AML-193 (cell line): ENCODE measurements at regions not wholly inside any gene's neighbourhood (a gene's known extent, or its start where the extent isn't known, plus 50 kb on each side); places are given as distances from the start of the nearest gene placed in this dataset.
"Not testable (repeated sequence)": the region's sequence is repeated elsewhere in the genome, so short reads cannot be mapped to it uniquely, and the experiment has no call there.

Experiments
- DNase-seq, 2 experiments: peaks; one replicate each; lab custom pipeline; 2025; lab: John Stamatoyannopoulos, UW

DNA sequence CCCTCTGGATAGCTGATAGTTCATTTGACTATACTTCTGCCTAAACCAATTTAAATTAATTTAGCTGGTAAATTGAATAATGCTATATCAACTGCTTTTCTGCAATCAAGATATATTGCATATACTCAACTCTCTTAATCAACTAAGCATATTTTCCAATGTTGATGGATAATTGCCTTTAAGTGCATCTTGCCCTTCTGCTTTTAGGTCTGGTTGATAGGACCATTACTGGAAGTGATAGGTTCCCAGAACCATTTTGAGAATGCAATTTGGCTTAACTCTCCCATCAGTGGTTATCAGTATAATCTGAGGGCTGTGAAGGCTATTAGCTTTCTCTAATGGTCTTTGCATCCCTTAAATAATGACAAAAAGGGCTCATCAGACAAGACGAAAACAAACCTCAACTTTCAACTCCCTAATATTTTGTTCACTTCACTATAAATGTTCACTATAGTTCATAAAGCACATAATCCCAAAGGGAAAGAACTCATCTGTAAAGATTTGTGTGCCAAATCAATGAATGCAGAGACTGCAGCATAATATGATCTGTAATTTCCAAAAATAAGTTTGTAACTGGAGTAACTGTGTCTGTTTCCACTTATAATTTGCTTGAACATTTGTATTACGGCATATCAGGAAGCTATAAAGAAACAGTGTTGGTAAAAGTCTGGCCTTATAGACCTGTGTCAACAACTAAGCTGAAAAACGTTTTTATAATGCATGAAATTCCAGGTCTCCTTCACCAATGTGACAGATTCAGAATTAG is 273.6 kb downstream of the FBXO8 start:
- DNase-seq, result no peak

DNA sequence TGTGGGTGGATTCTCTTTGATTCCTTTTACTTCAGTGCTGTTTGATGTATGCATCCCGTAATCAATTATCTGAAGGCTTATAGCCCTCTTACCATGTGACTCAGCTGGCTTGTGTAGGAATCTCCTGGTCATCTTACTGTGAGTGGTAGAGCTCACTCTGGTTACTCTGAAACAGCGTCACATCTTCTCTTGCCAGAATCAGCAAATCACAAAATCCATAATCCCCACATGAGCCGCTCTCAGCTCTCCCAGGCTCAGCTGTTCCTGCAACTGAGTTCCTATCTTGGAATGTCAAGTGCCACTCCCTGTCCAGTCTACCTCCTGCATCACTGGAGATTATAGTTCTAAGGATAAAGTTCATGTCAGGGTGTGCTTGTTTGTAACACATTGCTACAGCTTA is 278.0 kb downstream of the FBXO8 start:
- no peak for DNase-seq

GRCh38 chr4:173998471-173999144 is 284.9 kb downstream of the FBXO8 start:
- DNase-seq, result peak; percentile 33 to 52

GRCh38 chr4:173995779-173996178 is 287.7 kb downstream of the FBXO8 start:
- not testable (repeated sequence) for DNase-seq

- no peak for DNase-seq
Measured at GRCh38 chr4:173991814-173992213, 291.7 kb downstream of the FBXO8 start.

DNA sequence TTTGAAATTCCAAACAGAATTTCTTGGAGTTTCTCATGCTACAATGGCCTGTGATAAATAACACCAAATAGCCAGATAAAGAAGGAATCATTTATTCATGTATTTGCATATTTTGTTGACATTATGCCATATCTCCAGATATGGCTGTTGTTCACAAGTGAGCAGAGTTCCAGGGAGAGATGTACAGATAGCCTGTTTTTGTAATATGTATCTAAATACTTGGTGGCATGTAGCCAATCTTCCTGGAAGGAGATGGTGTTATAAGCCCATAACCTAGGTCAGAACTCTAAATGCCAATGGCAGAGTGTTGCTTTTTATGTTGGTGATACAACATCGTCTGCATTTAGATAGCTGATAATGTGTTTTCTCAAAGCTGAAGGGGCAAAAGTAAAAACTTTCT is 292.2 kb downstream of the FBXO8 start:
- DNase-seq, result no peak

- no peak for DNase-seq
Measured at GRCh38 chr4:173990869-173991210, 292.6 kb downstream of the FBXO8 start.

GRCh38 chr4:173990126-173990868 is 293.2 kb downstream of the FBXO8 start:
- peak; percentile 29 to 33 for DNase-seq

DNA sequence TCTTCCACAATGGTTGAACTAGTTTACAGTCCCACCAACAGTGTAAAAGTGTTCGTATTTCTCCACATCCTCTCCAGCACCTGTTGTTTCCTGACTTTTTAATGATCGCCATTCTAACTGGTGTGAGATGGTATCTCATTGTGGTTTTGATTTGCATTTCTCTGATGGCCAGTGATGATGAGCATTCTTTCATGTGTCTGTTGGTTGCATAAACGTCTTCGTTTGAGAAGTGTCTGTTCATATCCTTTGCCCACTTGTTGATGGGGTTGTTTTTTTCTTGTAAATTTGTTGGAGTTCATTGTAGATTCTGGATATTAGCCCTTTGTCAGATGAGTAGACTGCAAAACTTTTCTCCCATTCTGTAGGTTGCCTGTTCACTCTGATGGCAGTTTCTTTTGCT is 319.9 kb downstream of the FBXO8 start:
- DNase-seq, result not testable (repeated sequence)

GRCh38 chr4:173960398-173960797 is 323.1 kb downstream of the FBXO8 start:
- no peak for DNase-seq

DNA sequence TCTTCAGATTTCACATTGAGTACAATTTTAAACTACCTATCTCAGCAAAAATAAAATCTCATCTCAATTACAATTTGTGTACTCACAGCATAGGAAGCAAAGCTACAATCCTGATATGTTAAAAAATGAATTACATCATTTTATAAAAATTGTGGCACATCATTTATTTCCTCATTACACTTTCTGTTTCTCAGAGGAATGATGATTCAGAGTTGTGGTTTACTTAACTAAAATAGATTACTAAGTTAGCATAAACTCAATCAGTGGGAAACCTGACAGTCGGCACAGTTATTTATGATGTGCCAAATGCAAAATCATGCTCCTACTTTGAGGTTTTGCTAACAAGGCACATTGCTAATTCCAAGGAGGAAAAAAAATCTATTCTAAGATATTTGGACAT is 325.0 kb downstream of the FBXO8 start:
- DNase-seq, result no peak

- no peak for DNase-seq
Measured at GRCh38 chr4:173943547-173943946, 339.9 kb downstream of the FBXO8 start.

- DNase-seq, result no peak
Measured at GRCh38 chr4:173940146-173940545, 343.3 kb downstream of the FBXO8 start.

DNA sequence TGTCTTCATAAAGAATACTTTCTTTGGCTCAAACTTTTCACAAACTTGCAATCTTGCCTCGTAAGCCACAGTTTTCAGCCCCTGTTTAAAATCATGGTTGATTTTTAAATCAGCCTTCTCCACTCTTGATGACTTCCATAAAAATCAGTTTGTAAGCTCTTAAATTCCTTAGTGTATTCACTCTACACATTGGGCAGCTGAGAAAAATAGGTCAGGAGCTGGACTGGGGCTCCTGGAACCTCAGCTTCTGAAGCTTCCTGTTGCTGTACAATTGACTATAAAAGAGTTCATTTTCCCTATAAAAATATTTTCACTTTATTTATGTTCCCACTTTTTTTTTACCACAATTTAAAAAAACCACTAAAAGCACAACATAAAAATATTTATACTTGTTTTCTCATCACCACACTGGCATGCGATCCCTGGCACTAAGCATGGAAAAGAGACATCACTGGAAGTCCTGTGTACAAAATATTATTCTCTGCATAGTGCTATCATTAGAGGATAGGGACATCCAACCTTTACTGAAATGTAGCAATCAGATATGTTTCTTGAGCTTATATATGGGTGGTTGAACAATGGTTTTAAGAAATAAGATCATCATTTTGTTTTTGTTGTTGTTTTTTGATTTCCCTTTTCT is 345.7 kb downstream of the FBXO8 start:
- no peak for DNase-seq

DNA sequence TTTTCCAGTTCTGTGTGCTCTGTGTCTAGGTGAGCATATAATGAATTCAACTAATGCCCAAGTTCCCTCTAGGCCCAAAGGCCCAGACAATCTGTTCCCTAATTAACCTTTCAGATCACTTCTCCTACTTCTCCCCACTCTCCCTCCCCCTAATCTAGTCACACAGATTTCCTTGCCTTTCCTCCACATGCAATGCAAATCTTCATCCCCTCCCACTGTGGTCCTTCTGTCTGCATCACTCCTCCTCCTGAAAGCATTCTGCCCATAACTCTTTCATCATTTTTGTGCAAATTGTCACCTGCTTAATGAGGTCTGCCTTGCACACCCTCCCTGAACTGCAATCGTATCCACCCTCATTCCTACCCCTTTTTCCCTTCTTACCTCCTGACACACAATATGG is 346.6 kb downstream of the FBXO8 start:
- no peak for DNase-seq

DNA sequence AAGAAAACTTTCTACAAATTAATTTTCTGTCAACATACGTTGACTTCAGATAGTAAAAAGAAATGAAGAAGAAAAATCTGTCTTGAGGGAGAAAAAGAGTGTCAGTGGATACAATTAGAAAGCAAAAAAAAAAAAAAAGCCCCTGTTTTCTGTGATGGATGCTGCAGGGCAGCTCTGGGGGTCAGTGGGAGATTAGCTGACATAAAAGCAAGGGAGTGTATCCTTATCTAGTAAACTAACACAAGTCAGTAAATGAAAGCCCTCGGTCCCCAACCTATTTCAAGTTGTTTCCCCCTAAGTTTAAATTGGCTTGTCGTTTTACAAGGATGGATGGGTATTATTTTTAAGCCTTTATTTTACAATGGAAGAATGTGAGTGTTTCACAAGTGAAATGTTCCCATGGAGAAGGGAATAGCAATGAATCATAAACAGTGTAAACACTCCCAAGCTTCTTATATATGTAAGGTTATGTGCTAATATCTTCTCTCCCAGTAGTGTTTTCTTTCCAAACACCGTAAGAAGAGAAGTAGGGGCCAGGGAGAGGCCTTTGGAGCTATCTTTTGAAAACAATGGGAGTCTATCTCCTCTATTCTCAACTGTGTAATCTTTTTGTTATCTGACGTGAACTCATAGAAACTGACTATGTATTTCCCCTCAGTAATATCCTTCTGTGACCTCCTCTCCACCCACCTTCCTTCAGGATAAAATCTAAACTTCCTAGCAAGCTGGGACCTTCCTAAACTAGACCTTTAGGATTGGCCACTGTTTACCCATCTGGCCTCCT is 347.7 kb downstream of the FBXO8 start:
- DNase-seq, result no peak

GRCh38 chr4:173934933-173935620 is 348.4 kb downstream of the FBXO8 start:
- no peak for DNase-seq

DNA sequence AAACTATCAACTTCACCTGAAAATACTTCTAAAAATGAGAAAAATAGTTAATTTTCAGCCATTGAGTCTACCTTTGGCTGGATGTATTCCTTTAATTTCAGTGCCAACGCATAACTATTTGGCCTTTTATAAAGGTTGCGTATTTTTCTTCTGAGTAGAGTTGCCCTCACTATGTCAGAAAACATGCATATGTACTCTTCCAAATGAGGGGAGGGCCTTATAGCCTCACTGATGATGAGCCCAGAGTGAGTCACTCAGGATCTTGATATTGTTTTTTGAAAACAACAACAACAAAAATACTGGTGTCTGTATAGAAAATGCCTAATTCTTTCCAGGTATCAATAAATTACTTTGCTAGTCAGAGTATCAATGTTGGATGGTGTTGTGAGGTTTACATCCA is 349.3 kb downstream of the FBXO8 start:
- no peak for DNase-seq

GRCh38 chr4:173932701-173933100 is 350.8 kb downstream of the FBXO8 start:
- no peak for DNase-seq

DNA sequence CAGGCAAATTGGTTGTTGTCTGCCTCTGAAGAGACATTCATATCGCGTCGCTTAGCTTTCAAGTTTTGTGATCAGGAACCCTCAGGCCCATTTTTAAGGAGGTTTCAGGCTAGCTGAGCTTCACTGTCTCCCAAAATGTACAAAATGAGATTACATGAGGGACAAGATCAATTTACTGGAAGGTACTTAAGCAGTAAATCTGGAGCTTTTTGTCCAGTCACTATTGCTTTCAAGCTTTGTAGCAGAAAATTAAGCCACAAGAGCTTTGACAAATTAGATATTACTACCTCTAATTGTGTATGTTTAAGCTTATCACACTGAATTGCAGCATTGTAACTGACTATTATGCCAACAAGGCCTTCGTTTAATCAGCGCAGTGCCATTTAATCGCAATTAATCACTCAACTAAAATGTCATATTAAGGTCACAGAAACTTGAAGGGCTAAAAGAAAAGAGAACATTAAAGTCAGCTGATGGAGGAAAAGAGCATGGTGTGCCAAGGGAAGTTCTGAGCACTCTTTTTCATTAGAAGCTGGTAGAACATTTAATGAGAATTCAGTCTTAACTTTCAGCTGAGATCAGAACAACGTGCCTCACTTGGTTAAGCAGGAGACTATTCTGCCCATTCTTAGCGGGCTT is 353.0 kb downstream of the FBXO8 start:
- no peak for DNase-seq

- no peak for DNase-seq
Measured at GRCh38 chr4:173929921-173930320, 353.5 kb downstream of the FBXO8 start.
